Osteoblast (primary cell): ENCODE measurements at regions not wholly inside any gene's neighbourhood (a gene's known extent, or its start where the extent isn't known, plus 50 kb on each side); places are given as distances from the start of the nearest gene placed in this dataset.

Experiments used
- DNase-seq: peaks from one replicate; pipeline ENCODE4 v3.0.0; 2011; ENCODE audit warnings: low spot score, mixed read lengths; ENCODE audit not compliant: insufficient read length; ENCODE audit errors: missing footprints
- H2AFZ ChIP-seq: 2 replicates; pipeline ENCODE4 v1.6.0; 2011; ENCODE audit warnings: mild to moderate bottlenecking, low read length
- H3K27ac ChIP-seq: 2 replicates; pipeline ENCODE4 v1.5.1; 2011; ENCODE audit warnings: mild to moderate bottlenecking, low read depth, low read length, moderate library complexity
- H3K27me3 ChIP-seq: 2 replicates; pipeline ENCODE4 v1.6.0; 2012; ENCODE audit warnings: mild to moderate bottlenecking, control low read depth, inconsistent platforms, low read length, moderate library complexity; ENCODE audit not compliant: insufficient read depth
- H3K36me3 ChIP-seq: 2 replicates; pipeline ENCODE4 v1.5.1; 2011; ENCODE audit warnings: mild to moderate bottlenecking, low read length, control low read depth, moderate library complexity; ENCODE audit not compliant: insufficient read depth
- H3K4me1 ChIP-seq: 2 replicates; pipeline ENCODE4 v1.5.1; 2011; ENCODE audit warnings: mild to moderate bottlenecking, low read length, control low read depth, moderate library complexity; ENCODE audit not compliant: insufficient read depth
- H3K4me2 ChIP-seq: 2 replicates; pipeline ENCODE4 v1.6.0; 2011; ENCODE audit warnings: mild to moderate bottlenecking, low read length; ENCODE audit not compliant: insufficient read depth
- H3K4me3 ChIP-seq: fragments of 200-600 bp; sonication (generic); 3 replicates; pipeline ENCODE4 v1.5.1; 2012; ENCODE audit warnings: mild to moderate bottlenecking, low read length, inconsistent platforms; ENCODE audit not compliant: insufficient read depth
- H3K79me2 ChIP-seq: 2 replicates; pipeline ENCODE4 v1.6.0; 2012; ENCODE audit warnings: mild to moderate bottlenecking, low read length, control low read depth, inconsistent platforms; ENCODE audit not compliant: insufficient read depth
- H3K9me3 ChIP-seq: 2 replicates; pipeline ENCODE4 v1.5.1; 2011; ENCODE audit warnings: low read depth, low read length, control low read depth
- H4K20me1 ChIP-seq: 2 replicates; pipeline ENCODE4 v1.6.0; 2012; ENCODE audit warnings: mild to moderate bottlenecking, low read length, control low read depth; ENCODE audit not compliant: insufficient read depth
- CTCF ChIP-seq: IDR thresholded peaks from 2 replicates; pipeline ENCODE4 v1.5.1; 2011; ENCODE audit warnings: mild to moderate bottlenecking, low read depth, low read length, moderate library complexity; ENCODE audit errors: extremely low read depth

- no peak for TF ChIP-seq CTCF
- no peaks in the 10 kb centered on the region for H3K36me3 ChIP-seq
- H2AFZ ChIP-seq, result no peak overlapping the region
- no peak overlapping the region for H3K27ac ChIP-seq
- peaks cover 2% of the 10 kb centered on the region for H3K27me3 ChIP-seq
- H3K79me2 ChIP-seq, result no peaks in the 10 kb centered on the region
- no peaks in the 10 kb centered on the region for H4K20me1 ChIP-seq
- no peak overlapping the region for H3K4me3 ChIP-seq
- DNase-seq, result no peak
- no peak overlapping the region for H3K4me2 ChIP-seq
- H3K4me1 ChIP-seq, result no peaks in the 10 kb centered on the region
- no peaks in the 10 kb centered on the region for H3K9me3 ChIP-seq
Measured at GRCh38 chr10:24046060-24046459, 162.9 kb upstream of the KIAA1217 start.

- no peak overlapping the region for H2AFZ ChIP-seq
- TF ChIP-seq CTCF, result no peak
Measured at GRCh38 chr10:24047176-24047575, 161.8 kb upstream of the KIAA1217 start.

GRCh38 chr10:24054421-24054820, 154.5 kb upstream of the KIAA1217 start:
- Histone ChIP-seq H3K79me2 (no peaks in the 10 kb centered on the region), H3K27ac (no peak overlapping the region), H3K9me3 (no peaks in the 10 kb centered on the region), H2AFZ (no peak overlapping the region), H3K36me3 (no peaks in the 10 kb centered on the region), H3K27me3 (no peaks in the 10 kb centered on the region), H3K4me3 (no peak overlapping the region), H3K4me1 (no peaks in the 10 kb centered on the region), H4K20me1 (no peaks in the 10 kb centered on the region), H3K4me2 (no peak overlapping the region)
- no peak for TF ChIP-seq CTCF
- DNase-seq, result no peak

More at GRCh38 chr10:24047176-24047575, 161.8 kb upstream of the KIAA1217 start:
- Histone ChIP-seq H3K27ac (no peak overlapping the region), H3K36me3 (no peaks in the 10 kb centered on the region), H4K20me1 (no peaks in the 10 kb centered on the region), H3K27me3 (no peaks in the 10 kb centered on the region), H3K4me2 (no peak overlapping the region), H3K4me1 (no peaks in the 10 kb centered on the region), H3K79me2 (no peaks in the 10 kb centered on the region), H3K4me3 (no peak overlapping the region), H3K9me3 (no peaks in the 10 kb centered on the region)
- no peak for DNase-seq

- Histone ChIP-seq H3K27me3 (no peaks in the 10 kb centered on the region), H3K27ac (no peak overlapping the region), H3K79me2 (no peaks in the 10 kb centered on the region), H3K4me3 (no peak overlapping the region), H4K20me1 (no peaks in the 10 kb centered on the region), H2AFZ (no peak overlapping the region), H3K4me1 (no peaks in the 10 kb centered on the region), H3K9me3 (peaks cover 2% of the 10 kb centered on the region), H3K36me3 (no peaks in the 10 kb centered on the region), H3K4me2 (no peak overlapping the region)
- no peak for DNase-seq
- TF ChIP-seq CTCF, result no peak
Measured at GRCh38 chr10:24080207-24080606, 128.7 kb upstream of the KIAA1217 start.
